Uterus (tissue), 3 donors: ENCODE measurements at regions not wholly inside any gene's neighbourhood (a gene's known extent, or its start where the extent isn't known, plus 50 kb on each side); places are given as distances from the start of the nearest gene placed in this dataset.

ENCODE experiments used
- DNase-seq, 2 donors: peaks; one replicate each; pipeline ENCODE4 v3.0.0-alpha.2; 2019 to 2020
- H3K27ac ChIP-seq, 2 donors: fragments of 200-600 bp; sonication (generic); 1 replicate in 1 of 2; 2 replicates in 1 of 2; pipeline ENCODE4 v1.5.1; 2016 to 2018
- H3K27me3 ChIP-seq, 2 donors: fragments of 200-600 bp; sonication (generic); one replicate each; pipeline ENCODE4 v1.5.1; 2018 to 2019; ENCODE audit warnings: control low read depth in 1 of 2
- H3K36me3 ChIP-seq, 2 donors: fragments of 200-600 bp; sonication (generic); one replicate each; pipeline ENCODE4 v1.5.1; 2019; ENCODE audit warnings: control low read depth in 1 of 2
- H3K4me1 ChIP-seq, 2 donors: fragments of 200-600 bp; sonication (generic); one replicate each; pipeline ENCODE4 v1.5.1; 2018 to 2019; ENCODE audit warnings: control low read depth in 1 of 2
- H3K4me3 ChIP-seq, 2 donors: fragments of 200-600 bp; sonication (generic); 1 replicate in 1 of 2; 2 replicates in 1 of 2; pipeline ENCODE4 v1.5.1; 2018 to 2019; ENCODE audit warnings: mild to moderate bottlenecking in 1 of 2
- H3K9me3 ChIP-seq, 2 donors: fragments of 200-600 bp; sonication (generic); one replicate each; pipeline ENCODE4 v1.5.1; 2019; ENCODE audit warnings: control low read depth in 1 of 2
- CTCF ChIP-seq, 4 experiments: fragments of 200-600 bp in 2 of 4; fragments of 450-650 bp in 2 of 4; sonication (generic) in 2 of 4; IDR thresholded peaks; one replicate each; pipeline ENCODE4 v1.5.1; 2016 to 2019; ENCODE audit warnings: antibody characterized with exemption in 4 of 4, mild to moderate bottlenecking in 2 of 4, moderate library complexity in 1 of 4
- POLR2A ChIP-seq, 2 donors: fragments of 450-650 bp; IDR thresholded peaks; one replicate each; pipeline ENCODE4 v1.6.1; 2016; ENCODE audit warnings: antibody characterized with exemption in 2 of 2, mild to moderate bottlenecking in 1 of 2, moderate library complexity in 1 of 2
- intact Hi-C: fragments of 100-400 bp; cut with DNase I; formaldehyde crosslinking; loops from one replicate; pipeline ENCODE4 v1.15.1; 2023; ENCODE audit warnings: low total_unique reads
- donor health status: DM: yes; HTN: yes; CAD: no.

GRCh38 chr10:124329941-124330340, 88.8 kb downstream of the OAT start:
- no peak for DNase-seq
- TF ChIP-seq POLR2A (IDR thresholded peaks at IDR 0.05) (no peak), CTCF (IDR thresholded peaks at IDR 0.05) (no peak)
- H3K4me1 ChIP-seq = no peaks in the 10 kb centered on the region
- no peak overlapping the region for H3K27ac ChIP-seq
- no peaks in the 10 kb centered on the region for H3K36me3 ChIP-seq
- H3K4me3 ChIP-seq = no peak overlapping the region
- H3K9me3 ChIP-seq = no peaks in the 10 kb centered on the region
- intact Hi-C loops = no loop called here
- no peaks in the 10 kb centered on the region for H3K27me3 ChIP-seq

DNA sequence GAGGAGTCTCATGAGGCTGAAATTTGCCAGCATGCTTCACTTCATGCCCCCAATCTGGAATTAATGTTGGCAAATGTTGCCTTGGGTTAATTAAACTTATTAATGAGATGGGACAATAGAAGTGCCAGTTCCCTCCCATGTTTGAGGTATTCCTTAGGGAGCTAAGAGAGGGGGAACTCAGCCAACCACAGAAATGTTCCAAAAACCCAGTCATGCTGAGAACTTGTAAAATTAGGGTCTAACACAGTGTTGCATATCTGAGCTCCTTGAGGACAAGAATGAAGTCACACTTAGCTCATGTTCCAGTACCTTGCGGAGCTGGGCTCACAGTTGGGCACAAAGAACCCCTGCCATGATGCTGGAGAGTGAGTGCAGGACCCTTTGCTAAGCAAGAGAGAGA, 89.4 kb downstream of the OAT start:
- intact Hi-C loops = no loop called here
- Histone ChIP-seq H3K27ac (no peak overlapping the region), H3K27me3 (no peaks in the 10 kb centered on the region)

DNA sequence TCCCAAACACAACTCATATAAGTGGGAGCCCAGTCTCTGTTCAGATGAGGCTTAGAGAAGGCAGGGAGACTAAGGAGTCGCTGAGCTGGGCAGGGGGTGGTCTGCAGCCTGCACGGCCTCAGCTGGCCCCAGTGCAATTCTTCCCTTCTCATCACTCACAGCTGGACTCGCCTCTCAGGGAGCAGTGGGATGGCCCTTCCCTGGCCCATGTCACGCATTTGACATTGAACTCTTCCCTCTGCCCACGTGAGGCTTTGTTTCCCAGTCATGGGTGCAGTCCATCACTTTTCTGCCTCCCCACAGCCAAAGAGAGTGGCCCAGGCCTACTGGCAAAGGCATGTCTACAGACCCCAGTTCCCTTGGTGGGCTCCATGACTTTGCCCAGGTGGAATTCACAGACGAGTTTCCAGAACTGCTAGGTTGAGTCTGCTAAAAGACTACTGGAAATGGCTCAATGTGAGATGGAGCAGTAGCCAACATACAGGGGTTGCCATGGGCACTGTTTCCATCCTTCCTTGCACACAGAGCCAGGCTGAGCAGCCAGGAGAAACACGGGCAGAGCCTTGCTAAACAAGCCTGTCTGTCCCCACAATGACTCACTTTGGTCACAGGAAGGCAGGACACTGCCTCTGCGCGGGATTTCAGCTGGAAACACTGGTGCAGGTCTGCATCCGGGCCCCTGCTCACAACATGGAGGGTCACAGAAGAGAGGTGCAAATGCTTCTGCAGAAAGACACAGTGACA, 90.1 kb downstream of the OAT start:
- Histone ChIP-seq H3K4me1 (no peaks in the 10 kb centered on the region), H3K9me3 (no peaks in the 10 kb centered on the region), H3K27me3 (no peaks in the 10 kb centered on the region), H3K4me3 (no peak overlapping the region), H3K27ac (no peak overlapping the region), H3K36me3 (no peaks in the 10 kb centered on the region)
- DNase-seq = no peak
- TF ChIP-seq CTCF (IDR thresholded peaks at IDR 0.05) (no peak), POLR2A (IDR thresholded peaks at IDR 0.05) (no peak)
- intact Hi-C loops = no loop called here

More for the DNA sequence above, 89.4 kb downstream of the OAT start:
- Histone ChIP-seq H3K9me3 (no peaks in the 10 kb centered on the region), H3K4me3 (no peak overlapping the region), H3K36me3 (no peaks in the 10 kb centered on the region), H3K4me1 (no peaks in the 10 kb centered on the region)
- no peak for DNase-seq
- TF ChIP-seq CTCF (IDR thresholded peaks at IDR 0.05) = no peak

GRCh38 chr10:124325998-124326636, 92.6 kb downstream of the OAT start:
- Histone ChIP-seq H3K27ac (no peak overlapping the region), H3K27me3 (no peaks in the 10 kb centered on the region), H3K4me1 (no peaks in the 10 kb centered on the region), H3K4me3 (no peak overlapping the region), H3K9me3 (no peaks in the 10 kb centered on the region), H3K36me3 (no peaks in the 10 kb centered on the region)
- DNase-seq = no peak
- intact Hi-C loops = no loop called here
- TF ChIP-seq POLR2A (IDR thresholded peaks at IDR 0.05) (no peak), CTCF (IDR thresholded peaks at IDR 0.05) (no peak)

GRCh38 chr10:124325633-124325914, 93.1 kb downstream of the OAT start:
- TF ChIP-seq CTCF (IDR thresholded peaks at IDR 0.05) (no peak), POLR2A (IDR thresholded peaks at IDR 0.05) (no peak)
- no peaks in the 10 kb centered on the region for H3K36me3 ChIP-seq
- DNase-seq = no peak
- intact Hi-C loops = no loop called here
- H3K9me3 ChIP-seq = no peaks in the 10 kb centered on the region
- no peak overlapping the region for H3K4me3 ChIP-seq
- no peak overlapping the region for H3K27ac ChIP-seq
- no peaks in the 10 kb centered on the region for H3K27me3 ChIP-seq
- no peaks in the 10 kb centered on the region for H3K4me1 ChIP-seq
